Tibial nerve (tissue), 4 donors: ENCODE measurements at regions not wholly inside any gene's neighbourhood (a gene's known extent, or its start where the extent isn't known, plus 50 kb on each side); places are given as distances from the start of the nearest gene placed in this dataset.

Experiments used
- CTCF ChIP-seq, 5 experiments: fragments of 200-600 bp in 3 of 5; fragments of 450-650 bp in 2 of 5; sonication (generic) in 3 of 5; IDR thresholded peaks; one replicate each; pipeline ENCODE4 v1.5.1; 2016 to 2019; ENCODE audit warnings: antibody characterized with exemption in 5 of 5, mild to moderate bottlenecking in 3 of 5, moderate library complexity in 2 of 5
- EP300 ChIP-seq, 2 donors: sonication (generic); formaldehyde crosslinking; IDR thresholded peaks; one replicate each; pipeline ENCODE4 v1.6.1; 2017; ENCODE audit warnings: antibody characterized with exemption in 2 of 2, mild to moderate bottlenecking in 1 of 2

- TF ChIP-seq CTCF (IDR thresholded peaks at IDR 0.05) (no peak), EP300 (IDR thresholded peaks at IDR 0.05) (no peak)
Measured at GRCh38 chr4:145260091-145260490, 79.7 kb upstream of the OTUD4 start.
